GM12872 (cell line): ENCODE measurements at regions not wholly inside any gene's neighbourhood (a gene's known extent, or its start where the extent isn't known, plus 50 kb on each side); places are given as distances from the start of the nearest gene placed in this dataset.

Source experiments
- TF ChIP-seq, protein P1 (sequence below): IDR thresholded peaks from 3 replicates; pipeline ENCODE4 v1.5.1; 2011; ENCODE audit warnings: low read depth, mild to moderate bottlenecking, low read length, moderate library complexity; ENCODE audit not compliant: insufficient read depth

DNA sequence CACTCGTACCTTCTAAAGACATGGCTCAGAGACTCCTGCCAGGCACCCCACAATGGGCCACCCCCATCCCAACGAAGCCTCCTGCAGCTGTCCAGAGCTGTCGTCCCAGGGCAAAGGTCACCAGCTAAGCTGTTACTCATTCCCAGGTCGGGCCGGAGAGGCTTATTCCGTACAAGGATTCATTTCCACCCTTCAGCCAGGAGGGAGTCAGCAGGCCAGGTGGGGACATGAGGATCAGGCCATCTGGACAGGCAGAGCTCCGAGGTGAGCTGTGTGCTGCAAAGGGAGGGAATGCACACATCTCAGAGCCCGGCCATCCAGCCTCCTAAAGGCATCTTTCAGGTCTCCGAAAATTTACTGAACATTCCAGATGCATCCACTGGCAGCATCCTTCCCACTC is 63.9 kb upstream of the NANOS1 start:
- TF ChIP-seq, protein P1, sequence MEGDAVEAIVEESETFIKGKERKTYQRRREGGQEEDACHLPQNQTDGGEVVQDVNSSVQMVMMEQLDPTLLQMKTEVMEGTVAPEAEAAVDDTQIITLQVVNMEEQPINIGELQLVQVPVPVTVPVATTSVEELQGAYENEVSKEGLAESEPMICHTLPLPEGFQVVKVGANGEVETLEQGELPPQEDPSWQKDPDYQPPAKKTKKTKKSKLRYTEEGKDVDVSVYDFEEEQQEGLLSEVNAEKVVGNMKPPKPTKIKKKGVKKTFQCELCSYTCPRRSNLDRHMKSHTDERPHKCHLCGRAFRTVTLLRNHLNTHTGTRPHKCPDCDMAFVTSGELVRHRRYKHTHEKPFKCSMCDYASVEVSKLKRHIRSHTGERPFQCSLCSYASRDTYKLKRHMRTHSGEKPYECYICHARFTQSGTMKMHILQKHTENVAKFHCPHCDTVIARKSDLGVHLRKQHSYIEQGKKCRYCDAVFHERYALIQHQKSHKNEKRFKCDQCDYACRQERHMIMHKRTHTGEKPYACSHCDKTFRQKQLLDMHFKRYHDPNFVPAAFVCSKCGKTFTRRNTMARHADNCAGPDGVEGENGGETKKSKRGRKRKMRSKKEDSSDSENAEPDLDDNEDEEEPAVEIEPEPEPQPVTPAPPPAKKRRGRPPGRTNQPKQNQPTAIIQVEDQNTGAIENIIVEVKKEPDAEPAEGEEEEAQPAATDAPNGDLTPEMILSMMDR = no peak

DNA sequence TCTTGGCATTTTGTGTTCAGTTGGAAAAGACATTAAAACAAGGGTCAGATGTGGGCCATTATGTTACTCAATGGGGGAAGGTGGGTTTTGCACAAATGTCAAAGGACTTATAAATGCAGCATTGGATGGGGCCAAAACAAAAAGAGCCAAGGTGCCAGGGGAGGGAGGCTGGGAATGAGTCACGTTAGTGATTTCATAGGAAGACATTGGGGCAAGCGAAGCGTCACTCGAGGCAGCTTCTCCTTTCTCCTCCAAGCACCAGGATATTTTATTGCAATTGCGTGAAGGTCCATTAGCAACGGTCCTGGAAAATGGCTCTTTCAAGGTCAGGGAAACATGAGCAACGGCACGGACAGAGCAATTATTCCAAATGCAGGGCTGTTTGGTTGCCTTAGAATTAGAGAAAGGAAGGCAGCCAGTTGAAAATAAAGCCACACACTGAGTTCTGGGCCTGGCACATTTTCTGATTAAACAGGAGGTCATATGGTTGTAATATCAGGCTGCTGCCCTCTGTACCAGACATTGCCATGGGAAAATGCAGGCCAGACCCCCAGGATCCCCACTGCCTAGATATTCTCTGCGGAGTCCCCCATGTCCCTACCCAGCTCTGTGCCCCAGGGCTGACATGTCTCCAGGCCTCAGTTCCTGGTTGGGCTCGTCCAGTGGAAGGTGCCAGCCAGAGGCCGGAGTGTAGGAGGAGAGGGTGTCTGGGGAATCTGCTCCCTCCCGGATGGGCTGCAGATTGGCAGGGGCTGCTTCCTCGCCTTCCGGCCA is 63.3 kb upstream of the NANOS1 start:
- TF ChIP-seq, protein P1 = no peak

DNA sequence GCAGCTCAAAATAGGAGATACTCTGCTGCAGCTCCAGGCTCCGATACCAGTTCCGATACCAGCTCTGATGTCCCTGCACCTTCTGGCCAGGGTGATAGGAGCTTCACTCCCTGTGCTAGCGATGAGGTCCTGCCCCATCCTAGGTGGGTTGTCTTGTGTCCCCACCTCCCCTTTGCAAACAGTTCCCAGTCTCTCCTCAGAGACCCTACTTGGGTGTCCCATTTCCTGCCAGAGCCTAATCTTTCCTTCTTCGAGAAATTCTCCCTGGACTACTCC is 62.7 kb upstream of the NANOS1 start:
- TF ChIP-seq, protein P1 = no peak

DNA sequence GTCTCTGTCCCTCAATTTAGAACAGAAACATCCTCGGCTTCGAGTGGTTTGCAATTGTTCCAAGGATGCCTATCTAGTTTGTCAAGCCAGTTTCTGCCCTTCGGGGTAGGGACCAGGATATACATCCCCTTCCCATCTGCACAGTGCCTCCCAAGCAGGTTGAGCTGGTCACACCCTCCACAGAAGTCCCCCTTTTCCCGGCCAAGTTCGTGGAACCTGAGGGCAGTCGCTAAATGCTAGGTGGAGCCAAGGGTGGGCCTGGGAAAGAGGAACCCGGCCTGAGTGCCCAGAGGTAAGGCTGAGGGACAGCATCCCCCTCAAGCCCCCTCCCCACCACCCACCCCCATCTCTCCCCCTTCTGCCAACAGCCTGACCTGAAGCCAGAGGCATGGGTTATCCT is 62.4 kb upstream of the NANOS1 start:
- TF ChIP-seq, protein P1 = no peak

DNA sequence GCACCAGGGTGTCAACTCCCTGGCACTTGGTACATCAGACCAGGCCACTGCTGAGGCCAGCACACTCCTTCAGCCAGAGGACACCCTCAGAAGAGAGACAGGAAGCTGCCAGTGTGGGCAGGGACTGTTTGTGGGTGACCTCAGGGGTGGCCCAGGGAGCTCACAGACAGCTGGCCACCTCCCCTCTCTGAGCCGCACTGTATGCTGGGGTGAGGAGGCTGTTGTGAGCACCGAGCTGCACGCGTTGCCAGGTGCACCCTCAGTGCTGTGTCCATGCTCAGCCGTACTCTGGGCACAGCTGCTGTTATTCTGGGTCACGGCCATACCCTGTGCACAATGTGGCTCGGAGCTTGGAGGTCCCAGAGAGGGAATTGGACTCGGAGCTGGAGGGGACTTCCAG is 61.5 kb upstream of the NANOS1 start:
- TF ChIP-seq, protein P1 = no peak

DNA sequence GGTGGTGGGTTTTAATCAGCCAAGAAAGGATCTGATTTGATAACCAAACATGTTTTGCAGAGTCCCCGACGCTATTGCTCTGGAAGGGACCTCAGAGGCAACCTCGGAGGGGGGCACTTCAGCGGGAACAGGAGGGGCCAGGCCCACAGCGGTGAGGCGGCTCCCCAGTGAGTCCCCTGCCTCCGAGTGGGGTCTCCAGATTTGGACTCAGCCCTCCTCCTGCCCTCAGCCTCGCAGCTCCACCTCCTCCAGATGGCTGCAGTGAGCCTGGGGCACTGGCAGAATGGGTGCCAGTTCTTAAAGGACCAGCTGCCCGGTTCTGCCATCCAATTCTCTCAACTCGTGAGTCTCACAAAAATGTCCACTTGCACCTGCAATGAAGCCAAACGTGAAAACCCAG is 61.0 kb upstream of the NANOS1 start:
- TF ChIP-seq, protein P1 = no peak

DNA sequence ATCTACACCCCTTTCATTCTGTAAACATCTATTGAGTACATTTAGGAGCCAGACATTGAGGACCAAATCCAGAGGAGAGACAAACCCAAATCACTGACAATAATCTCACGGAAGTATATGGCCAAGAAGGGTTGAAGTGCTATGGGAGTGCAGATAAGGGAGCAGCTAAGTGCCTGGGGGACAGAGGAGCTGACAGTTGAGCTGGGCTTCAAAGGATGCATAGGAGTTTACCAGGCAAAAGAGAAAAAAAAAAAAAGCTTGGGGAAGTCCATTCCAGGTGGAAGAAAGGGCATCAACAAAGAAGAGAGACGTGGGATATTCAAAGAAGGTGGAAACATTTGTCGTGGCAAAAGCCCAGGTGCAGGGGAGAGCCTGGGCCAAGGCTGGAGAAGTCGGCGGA is 60.5 kb upstream of the NANOS1 start:
- TF ChIP-seq, protein P1 = no peak
